ENCODE measurements at regions not wholly inside any gene's neighbourhood (a gene's known extent, or its start where the extent isn't known, plus 50 kb on each side); places are given as distances from the start of the nearest gene placed in this dataset.

DNA sequence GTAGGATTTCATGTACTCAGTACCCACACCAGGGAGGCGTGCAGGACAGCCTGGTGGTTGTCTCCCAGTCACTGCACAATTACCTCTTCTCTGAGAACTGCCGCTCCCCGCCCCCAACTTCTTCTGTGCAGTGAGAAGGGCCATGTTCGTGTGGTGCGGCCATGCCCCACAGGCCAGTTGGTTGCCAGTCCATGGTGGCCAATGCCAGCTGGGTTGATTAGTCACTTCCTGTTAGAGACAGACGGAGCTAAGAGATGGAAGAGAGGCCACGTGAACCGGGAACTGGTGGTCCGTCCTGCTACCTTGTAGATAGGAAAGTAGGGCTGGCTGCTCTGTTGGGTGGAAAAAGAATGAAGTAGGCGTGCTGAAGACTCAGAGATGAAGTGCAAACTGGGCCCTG is 206.5 kb downstream of the ABCC12 start:
- dilution Hi-C loops (cut with MboI; ENCODE audit: extremely low pct_ligation_motif_present, low sequenced_read_pairs), result no loop called here
- H2AFZ ChIP-seq (ENCODE audit: control insufficient read depth, low read length), result no peak overlapping the region
- no peak overlapping the region for H3K27ac ChIP-seq (ENCODE audit: control insufficient read depth, insufficient read depth, low read length)
- no peak overlapping the region for H3K4me2 ChIP-seq (ENCODE audit: control insufficient read depth, extremely low read depth, insufficient read depth, low read depth, low read length)
- no peak for TF ChIP-seq EZH2 (IDR thresholded peaks at IDR 0.05; ENCODE audit: low read length)
- TF ChIP-seq, protein P1, sequence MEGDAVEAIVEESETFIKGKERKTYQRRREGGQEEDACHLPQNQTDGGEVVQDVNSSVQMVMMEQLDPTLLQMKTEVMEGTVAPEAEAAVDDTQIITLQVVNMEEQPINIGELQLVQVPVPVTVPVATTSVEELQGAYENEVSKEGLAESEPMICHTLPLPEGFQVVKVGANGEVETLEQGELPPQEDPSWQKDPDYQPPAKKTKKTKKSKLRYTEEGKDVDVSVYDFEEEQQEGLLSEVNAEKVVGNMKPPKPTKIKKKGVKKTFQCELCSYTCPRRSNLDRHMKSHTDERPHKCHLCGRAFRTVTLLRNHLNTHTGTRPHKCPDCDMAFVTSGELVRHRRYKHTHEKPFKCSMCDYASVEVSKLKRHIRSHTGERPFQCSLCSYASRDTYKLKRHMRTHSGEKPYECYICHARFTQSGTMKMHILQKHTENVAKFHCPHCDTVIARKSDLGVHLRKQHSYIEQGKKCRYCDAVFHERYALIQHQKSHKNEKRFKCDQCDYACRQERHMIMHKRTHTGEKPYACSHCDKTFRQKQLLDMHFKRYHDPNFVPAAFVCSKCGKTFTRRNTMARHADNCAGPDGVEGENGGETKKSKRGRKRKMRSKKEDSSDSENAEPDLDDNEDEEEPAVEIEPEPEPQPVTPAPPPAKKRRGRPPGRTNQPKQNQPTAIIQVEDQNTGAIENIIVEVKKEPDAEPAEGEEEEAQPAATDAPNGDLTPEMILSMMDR (optimal IDR thresholded peaks at IDR 0.05 in 1 of 3, IDR thresholded peaks at IDR 0.05 in 1 of 3, conservative IDR thresholded peaks at IDR 0.05 in 1 of 3; ENCODE audit: extremely low read depth in 1 of 3, insufficient read depth in 2 of 3, low read length in 3 of 3), result no peak
- no peaks in the 10 kb centered on the region for H3K9me1 ChIP-seq (ENCODE audit: control insufficient read depth, extremely low read depth, insufficient read depth, low read length)
- H3K4me3 ChIP-seq (ENCODE audit: control insufficient read depth in 2 of 3, extremely low read depth in 1 of 3, insufficient read depth in 2 of 3, low read depth in 1 of 3, low read length in 3 of 3), result no peak overlapping the region
- no peaks in the 10 kb centered on the region for H3K27me3 ChIP-seq (ENCODE audit: control insufficient read depth, extremely low read depth, insufficient read depth, low read length)
- DNase-seq (ENCODE audit: low read depth, low spot score) (no peak), FAIRE-seq (no peak)
- no peaks in the 10 kb centered on the region for H3K36me3 ChIP-seq (ENCODE audit: control insufficient read depth in 2 of 2, extremely low read depth in 1 of 2, insufficient read depth in 2 of 2, low read length in 2 of 2)
- no peaks in the 10 kb centered on the region for H4K20me1 ChIP-seq (ENCODE audit: control insufficient read depth, extremely low read depth, insufficient read depth, low read length)
- H3K9ac ChIP-seq (ENCODE audit: control insufficient read depth, extremely low read depth, insufficient read depth, low read length), result no peak overlapping the region
- H3K79me2 ChIP-seq (ENCODE audit: control insufficient read depth, insufficient read depth, low read length), result no peaks in the 10 kb centered on the region
- no peaks in the 10 kb centered on the region for H3K4me1 ChIP-seq (ENCODE audit: control insufficient read depth, extremely low read depth, insufficient read depth, low read length)
- H3K9me3 ChIP-seq (ENCODE audit: control insufficient read depth, low read depth, low read length), result no peaks in the 10 kb centered on the region

DNA sequence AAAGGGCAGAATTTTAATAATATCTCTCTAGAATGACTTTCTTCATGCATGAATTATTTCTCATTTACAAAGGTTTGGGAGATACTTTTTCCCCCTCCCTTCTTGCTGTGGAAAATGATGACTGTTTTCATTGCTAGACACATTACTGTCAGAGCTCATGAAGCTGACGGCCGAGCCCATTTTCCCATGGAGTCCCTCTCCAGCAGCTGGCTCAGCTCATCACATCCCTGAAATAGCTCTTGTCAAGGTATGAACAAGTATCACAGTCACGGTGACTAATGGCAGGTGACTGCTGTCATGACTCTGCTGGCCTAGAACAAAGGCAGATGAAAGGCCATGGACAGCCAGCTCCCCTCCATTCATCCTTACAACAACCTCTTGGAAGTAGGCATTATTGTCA is 208.1 kb downstream of the ABCC12 start:
- Histone ChIP-seq H3K27ac (ENCODE audit: control insufficient read depth, insufficient read depth, low read length) (no peak overlapping the region), H3K27me3 (ENCODE audit: control insufficient read depth, extremely low read depth, insufficient read depth, low read length) (no peaks in the 10 kb centered on the region), H3K4me3 (ENCODE audit: control insufficient read depth in 2 of 3, extremely low read depth in 1 of 3, insufficient read depth in 2 of 3, low read depth in 1 of 3, low read length in 3 of 3) (no peak overlapping the region), H3K79me2 (ENCODE audit: control insufficient read depth, insufficient read depth, low read length) (no peaks in the 10 kb centered on the region), H3K9ac (ENCODE audit: control insufficient read depth, extremely low read depth, insufficient read depth, low read length) (no peak overlapping the region), H4K20me1 (ENCODE audit: control insufficient read depth, extremely low read depth, insufficient read depth, low read length) (no peaks in the 10 kb centered on the region), H3K9me1 (ENCODE audit: control insufficient read depth, extremely low read depth, insufficient read depth, low read length) (no peaks in the 10 kb centered on the region), H3K9me3 (ENCODE audit: control insufficient read depth, low read depth, low read length) (no peaks in the 10 kb centered on the region), H3K4me1 (ENCODE audit: control insufficient read depth, extremely low read depth, insufficient read depth, low read length) (no peaks in the 10 kb centered on the region), H2AFZ (ENCODE audit: control insufficient read depth, low read length) (no peak overlapping the region), H3K36me3 (ENCODE audit: control insufficient read depth in 2 of 2, extremely low read depth in 1 of 2, insufficient read depth in 2 of 2, low read length in 2 of 2) (no peaks in the 10 kb centered on the region), H3K4me2 (ENCODE audit: control insufficient read depth, extremely low read depth, insufficient read depth, low read depth, low read length) (no peak overlapping the region)
- DNase-seq (ENCODE audit: low read depth, low spot score), result no peak
- no peak for TF ChIP-seq EZH2 (IDR thresholded peaks at IDR 0.05; ENCODE audit: low read length)
- TF ChIP-seq, protein P1 (optimal IDR thresholded peaks at IDR 0.05 in 1 of 3, IDR thresholded peaks at IDR 0.05 in 1 of 3, conservative IDR thresholded peaks at IDR 0.05 in 1 of 3; ENCODE audit: extremely low read depth in 1 of 3, insufficient read depth in 2 of 3, low read length in 3 of 3), result no peak
- no peak for FAIRE-seq
- dilution Hi-C loops (cut with MboI; ENCODE audit: extremely low pct_ligation_motif_present, low sequenced_read_pairs), result no loop called here
